Uterus (tissue), 2 donors: ENCODE measurements at regions not wholly inside any gene's neighbourhood (a gene's known extent, or its start where the extent isn't known, plus 50 kb on each side); places are given as distances from the start of the nearest gene placed in this dataset.

Experiments used
- CTCF ChIP-seq, 4 experiments: fragments of 200-600 bp in 2 of 4; fragments of 450-650 bp in 2 of 4; sonication (generic) in 2 of 4; IDR thresholded peaks; one replicate each; pipeline ENCODE4 v1.5.1; 2016 to 2019; ENCODE audit warnings: antibody characterized with exemption in 4 of 4, mild to moderate bottlenecking in 2 of 4, moderate library complexity in 1 of 4
- POLR2A ChIP-seq, 2 donors: fragments of 450-650 bp; IDR thresholded peaks; one replicate each; pipeline ENCODE4 v1.6.1; 2016; ENCODE audit warnings: antibody characterized with exemption in 2 of 2, mild to moderate bottlenecking in 1 of 2, moderate library complexity in 1 of 2

- no peak for TF ChIP-seq CTCF (IDR thresholded peaks at IDR 0.05)
- TF ChIP-seq POLR2A (IDR thresholded peaks at IDR 0.05): no peak
Observed at GRCh38 chr9:91053824-91054223, 252.2 kb downstream of the SYK start.
